ENCODE measurements at regions not wholly inside any gene's neighbourhood (a gene's known extent, or its start where the extent isn't known, plus 50 kb on each side); places are given as distances from the start of the nearest gene placed in this dataset.
"Not testable (repeated sequence)": the region's sequence is repeated elsewhere in the genome, so short reads cannot be mapped to it uniquely, and the experiment has no call there.

DNA sequence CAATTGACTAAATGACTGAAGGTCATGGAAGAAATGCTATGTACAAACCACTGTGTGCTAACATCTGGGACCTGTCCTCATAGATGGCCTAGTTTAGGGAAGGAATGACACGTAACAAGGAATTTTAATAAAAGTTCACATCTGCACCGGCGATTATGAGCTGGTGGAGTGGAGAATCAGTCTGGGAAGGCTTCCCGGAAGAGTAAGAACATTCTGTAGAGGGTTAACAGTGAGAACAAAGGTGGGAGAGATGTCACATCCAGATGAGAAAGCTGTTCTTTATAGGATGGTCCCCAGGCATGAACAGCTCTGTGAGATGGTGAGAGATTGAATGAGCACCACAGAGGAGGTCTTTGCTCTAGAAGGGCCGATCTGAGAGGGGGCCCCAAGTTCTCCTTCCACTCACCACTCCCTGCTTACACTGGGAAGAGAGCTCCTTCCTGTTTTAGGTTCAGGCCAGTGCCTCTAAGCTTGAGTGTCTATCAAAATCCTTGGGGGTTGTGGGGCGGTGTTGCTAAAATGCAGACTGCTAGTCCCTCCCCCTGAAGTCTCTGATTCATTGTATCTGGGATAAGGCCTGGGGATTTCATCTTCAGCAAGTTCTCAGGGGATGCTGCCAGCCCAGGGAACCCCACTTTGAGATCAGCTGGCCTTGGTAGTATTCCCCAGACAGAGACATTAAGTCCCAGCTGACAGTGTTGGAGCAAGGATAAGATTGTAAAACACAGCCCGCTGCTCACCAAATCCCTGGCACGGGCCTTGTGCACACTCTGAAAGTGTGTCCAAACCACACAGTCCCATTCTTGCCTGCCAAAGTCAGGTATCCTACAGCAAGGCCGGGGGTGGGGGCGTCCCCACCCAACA lies 294.7 kb upstream of the MAF start:
- no peak for TF ChIP-seq POU2F2 (IDR thresholded peaks at IDR 0.05; ENCODE audit: low read depth, low read length)
- TF ChIP-seq SPI1 (IDR thresholded peaks at IDR 0.05; ENCODE audit: low read depth, low read length): no peak
- TF ChIP-seq TAF1 (IDR thresholded peaks at IDR 0.05; ENCODE audit: low read depth, low read length): no peak
- no peak for TF ChIP-seq POLR2A (IDR thresholded peaks at IDR 0.05; ENCODE audit: low read depth, low read length)
- no peak for TF ChIP-seq POLR2AphosphoS5 (IDR thresholded peaks at IDR 0.05; ENCODE audit: low read depth, low read length)
- no peak for TF ChIP-seq PAX5 (IDR thresholded peaks at IDR 0.05; ENCODE audit: insufficient read depth, low read length, severe bottlenecking)
- DNase-seq (ENCODE audit: insufficient read length, low spot score) (no peak), FAIRE-seq (no peak)

DNA sequence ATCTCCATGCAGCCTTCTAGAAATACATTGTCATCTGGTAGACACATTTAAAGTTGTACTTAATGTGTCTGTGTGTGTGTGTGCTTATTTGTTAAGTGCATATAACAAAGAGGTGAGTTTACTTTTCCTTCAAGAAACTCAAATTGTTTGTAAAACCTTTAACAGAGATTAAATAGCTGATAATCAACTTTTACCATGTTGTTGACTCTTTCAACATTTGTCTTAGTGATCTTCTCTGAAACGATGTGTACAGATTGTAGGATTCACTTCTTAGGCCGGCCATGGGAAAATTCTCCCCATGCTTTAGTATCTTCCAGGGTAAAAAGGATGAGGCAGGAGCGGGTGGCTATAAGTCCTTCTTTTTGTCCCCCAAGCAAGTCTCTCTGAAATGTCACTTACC lies 292.9 kb upstream of the MAF start:
- TF ChIP-seq POU2F2 (IDR thresholded peaks at IDR 0.05; ENCODE audit: low read depth, low read length): no peak
- no peak for TF ChIP-seq POLR2A (IDR thresholded peaks at IDR 0.05; ENCODE audit: low read depth, low read length)
- FAIRE-seq (no peak), DNase-seq (ENCODE audit: insufficient read length, low spot score) (no peak)

DNA sequence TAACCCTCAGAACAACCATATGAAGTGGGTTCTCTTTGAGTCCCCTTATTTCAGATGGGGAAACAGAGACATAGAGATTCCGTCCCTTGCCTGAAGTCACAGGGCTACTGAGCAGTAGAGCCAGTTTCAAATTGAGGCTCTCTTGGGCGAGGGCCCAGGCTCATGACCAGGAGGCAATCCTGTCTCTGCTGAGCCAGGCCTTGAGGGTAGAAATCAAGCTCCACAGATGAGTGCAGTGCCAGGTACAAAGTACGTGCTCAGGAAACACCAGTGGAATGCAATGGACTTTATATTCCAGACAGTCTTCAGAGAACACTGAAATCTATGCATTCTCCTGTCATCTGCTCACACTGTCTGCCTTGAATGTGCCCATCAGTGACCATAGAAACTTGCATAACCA lies 291.7 kb upstream of the MAF start:
- DNase-seq (ENCODE audit: insufficient read length, low spot score): no peak
- FAIRE-seq: no peak
- TF ChIP-seq TAF1 (IDR thresholded peaks at IDR 0.05; ENCODE audit: low read depth, low read length) (no peak), POLR2AphosphoS5 (IDR thresholded peaks at IDR 0.05; ENCODE audit: low read depth, low read length) (no peak), POU2F2 (IDR thresholded peaks at IDR 0.05; ENCODE audit: low read depth, low read length) (no peak), POLR2A (IDR thresholded peaks at IDR 0.05; ENCODE audit: low read depth, low read length) (no peak), SPI1 (IDR thresholded peaks at IDR 0.05; ENCODE audit: low read depth, low read length) (no peak), PAX5 (IDR thresholded peaks at IDR 0.05; ENCODE audit: insufficient read depth, low read length, severe bottlenecking) (no peak)

DNA sequence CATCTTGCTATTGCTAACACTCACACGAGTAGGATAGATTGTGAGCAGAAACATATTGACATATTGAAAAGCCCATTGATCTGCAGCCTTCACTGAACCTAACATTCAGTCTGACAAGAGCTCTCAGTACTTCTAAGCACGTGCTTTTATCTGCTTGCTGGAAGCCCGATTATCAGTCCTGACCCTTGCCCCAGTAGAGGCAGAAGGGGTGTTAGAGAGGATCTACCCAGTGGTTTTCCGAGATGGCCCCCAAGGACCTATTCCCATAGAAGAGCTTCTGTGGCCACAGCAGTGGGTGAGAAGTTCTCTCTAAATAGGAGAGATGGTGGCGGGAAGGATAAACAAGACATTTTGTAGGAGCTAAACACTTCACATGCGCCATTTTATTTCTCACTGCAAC lies 290.9 kb upstream of the MAF start:
- TF ChIP-seq PAX5 (IDR thresholded peaks at IDR 0.05; ENCODE audit: insufficient read depth, low read length, severe bottlenecking) (no peak), POLR2AphosphoS5 (IDR thresholded peaks at IDR 0.05; ENCODE audit: low read depth, low read length) (no peak), POU2F2 (IDR thresholded peaks at IDR 0.05; ENCODE audit: low read depth, low read length) (no peak), POLR2A (IDR thresholded peaks at IDR 0.05; ENCODE audit: low read depth, low read length) (no peak), SPI1 (IDR thresholded peaks at IDR 0.05; ENCODE audit: low read depth, low read length) (no peak)
- DNase-seq (ENCODE audit: insufficient read length, low spot score): no peak
- FAIRE-seq: no peak

DNA sequence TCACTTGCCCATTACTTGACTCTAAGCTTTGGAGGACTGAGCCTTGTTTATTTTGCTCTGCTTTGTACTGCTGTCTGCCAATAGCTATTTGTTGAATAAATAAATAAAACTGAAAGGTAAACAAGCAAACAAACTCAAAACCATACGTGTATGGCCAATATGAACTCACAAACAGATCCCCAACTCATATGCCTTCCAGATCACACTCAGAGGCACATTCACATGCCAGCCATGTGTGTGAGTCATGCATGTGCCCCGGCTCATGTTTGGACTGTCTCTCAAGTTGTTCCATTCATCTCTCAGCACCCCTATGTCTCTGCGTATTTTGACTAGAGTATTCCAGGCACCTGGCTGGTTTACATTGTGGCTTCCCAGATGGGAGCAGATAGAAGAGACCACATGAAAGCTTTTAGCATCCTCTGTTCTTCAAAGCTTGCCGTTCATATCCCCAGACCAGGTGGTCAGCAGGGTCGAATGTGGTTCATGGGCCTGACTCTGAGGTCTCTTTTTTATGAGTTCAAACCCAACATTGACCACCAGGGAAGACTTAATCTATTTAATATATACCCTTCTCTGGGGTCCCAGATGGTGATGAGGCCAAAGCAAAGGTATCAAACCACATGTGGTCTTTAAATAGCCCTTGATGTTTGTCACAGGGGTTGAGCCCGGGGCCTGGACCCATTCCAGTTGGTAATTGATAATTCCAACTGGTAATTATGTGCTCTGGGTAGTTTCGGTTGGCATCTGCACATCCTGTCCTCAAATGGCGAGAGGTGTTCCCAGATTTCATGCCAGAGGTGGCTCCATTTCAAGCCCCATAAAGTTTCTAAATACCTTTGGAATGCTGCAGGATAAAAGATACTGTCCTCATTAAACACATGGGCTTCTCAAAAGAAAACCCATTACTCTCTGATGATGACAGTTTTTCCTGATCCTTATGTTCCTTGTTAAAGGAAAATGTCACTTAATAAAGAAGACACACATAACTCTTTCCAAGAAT lies 287.3 kb upstream of the MAF start:
- FAIRE-seq: no peak
- TF ChIP-seq POU2F2 (IDR thresholded peaks at IDR 0.05; ENCODE audit: low read depth, low read length) (no peak), POLR2A (IDR thresholded peaks at IDR 0.05; ENCODE audit: low read depth, low read length) (no peak), PAX5 (IDR thresholded peaks at IDR 0.05; ENCODE audit: insufficient read depth, low read length, severe bottlenecking) (no peak), SPI1 (IDR thresholded peaks at IDR 0.05; ENCODE audit: low read depth, low read length) (no peak), TAF1 (IDR thresholded peaks at IDR 0.05; ENCODE audit: low read depth, low read length) (no peak), POLR2AphosphoS5 (IDR thresholded peaks at IDR 0.05; ENCODE audit: low read depth, low read length) (no peak)
- DNase-seq (ENCODE audit: insufficient read length, low spot score): no peak

DNA sequence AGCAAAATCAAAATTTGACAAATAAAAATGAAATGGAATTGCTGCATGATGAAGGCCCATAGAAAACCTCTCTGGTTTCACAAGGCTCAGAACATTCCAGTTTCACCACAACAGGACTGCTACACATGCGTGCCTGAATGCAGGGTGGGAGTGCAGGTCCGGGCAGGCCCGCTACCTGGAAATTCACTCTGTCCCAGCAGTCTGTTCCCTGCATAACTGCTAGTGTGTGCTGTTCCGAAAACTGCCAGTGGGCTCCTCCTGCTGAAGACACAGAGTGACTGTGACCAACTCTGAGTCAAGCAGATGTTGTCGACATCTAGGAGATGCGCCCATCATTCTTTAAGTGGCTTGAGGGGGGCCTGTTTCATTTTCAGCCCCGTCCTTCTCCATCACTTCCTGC lies 284.8 kb upstream of the MAF start:
- no peak for TF ChIP-seq TAF1 (IDR thresholded peaks at IDR 0.05; ENCODE audit: low read depth, low read length)
- TF ChIP-seq PAX5 (IDR thresholded peaks at IDR 0.05; ENCODE audit: insufficient read depth, low read length, severe bottlenecking): no peak
- no peak for TF ChIP-seq SPI1 (IDR thresholded peaks at IDR 0.05; ENCODE audit: low read depth, low read length)
- no peak for TF ChIP-seq POU2F2 (IDR thresholded peaks at IDR 0.05; ENCODE audit: low read depth, low read length)
- no peak for TF ChIP-seq POLR2AphosphoS5 (IDR thresholded peaks at IDR 0.05; ENCODE audit: low read depth, low read length)
- no peak for FAIRE-seq
- no peak for DNase-seq (ENCODE audit: insufficient read length, low spot score)

DNA sequence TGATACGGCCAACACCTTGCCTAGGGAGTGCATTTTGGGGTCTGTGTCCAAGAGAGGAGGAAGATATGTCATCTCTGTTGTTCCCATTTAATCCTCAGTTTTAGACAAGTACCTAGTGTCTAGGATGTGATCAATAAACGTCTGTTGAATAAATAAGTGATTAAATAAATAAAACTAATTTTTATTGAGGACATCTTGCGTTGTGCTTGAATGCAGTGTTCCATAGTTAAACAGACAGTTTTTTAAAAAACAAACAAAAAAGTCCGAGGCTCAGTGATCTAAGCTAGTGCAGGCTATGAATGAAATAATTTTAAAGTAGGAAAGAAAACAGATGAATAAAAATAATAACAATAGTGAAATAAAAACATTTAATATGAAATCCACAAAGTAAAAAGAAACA lies 283.0 kb upstream of the MAF start:
- TF ChIP-seq PAX5 (IDR thresholded peaks at IDR 0.05; ENCODE audit: insufficient read depth, low read length, severe bottlenecking) (no peak), TAF1 (IDR thresholded peaks at IDR 0.05; ENCODE audit: low read depth, low read length) (no peak), SPI1 (IDR thresholded peaks at IDR 0.05; ENCODE audit: low read depth, low read length) (no peak), POLR2A (IDR thresholded peaks at IDR 0.05; ENCODE audit: low read depth, low read length) (no peak)
- DNase-seq (ENCODE audit: insufficient read length, low spot score) (no peak), FAIRE-seq (no peak)

DNA sequence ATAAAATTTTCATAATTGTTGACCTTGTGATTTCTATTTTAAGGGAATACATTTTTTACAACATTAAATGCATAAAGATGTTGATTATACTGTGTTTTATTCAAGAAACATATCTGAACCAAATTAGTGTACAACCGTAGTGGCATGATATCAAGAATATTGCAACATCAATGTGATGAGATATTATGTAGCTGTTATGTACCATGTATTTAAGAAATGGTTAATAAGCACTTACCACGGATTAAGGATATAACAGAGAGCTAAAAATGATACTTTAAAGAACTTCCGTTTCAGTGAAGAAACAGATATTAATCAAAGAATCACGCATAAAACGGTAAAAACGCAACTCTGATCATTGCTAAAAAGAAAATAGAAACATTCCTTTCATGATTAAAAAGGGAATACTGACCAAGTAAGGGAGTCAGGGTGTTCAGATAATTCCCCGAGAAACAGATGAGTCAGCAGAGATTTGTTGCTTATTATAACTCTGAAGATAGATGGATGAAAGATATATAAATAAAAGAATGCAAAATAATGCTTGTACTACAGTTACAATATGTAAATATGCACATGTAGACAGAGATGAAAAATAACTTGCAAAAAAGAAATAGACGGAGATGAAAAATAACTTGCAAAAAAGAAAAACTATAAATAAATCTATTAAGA lies 281.9 kb upstream of the MAF start:
- FAIRE-seq (no peak), DNase-seq (ENCODE audit: insufficient read length, low spot score) (no peak)
- TF ChIP-seq SPI1 (IDR thresholded peaks at IDR 0.05; ENCODE audit: low read depth, low read length) (no peak), TAF1 (IDR thresholded peaks at IDR 0.05; ENCODE audit: low read depth, low read length) (no peak), POU2F2 (IDR thresholded peaks at IDR 0.05; ENCODE audit: low read depth, low read length) (no peak), POLR2A (IDR thresholded peaks at IDR 0.05; ENCODE audit: low read depth, low read length) (no peak), PAX5 (IDR thresholded peaks at IDR 0.05; ENCODE audit: insufficient read depth, low read length, severe bottlenecking) (no peak), POLR2AphosphoS5 (IDR thresholded peaks at IDR 0.05; ENCODE audit: low read depth, low read length) (no peak)

DNA sequence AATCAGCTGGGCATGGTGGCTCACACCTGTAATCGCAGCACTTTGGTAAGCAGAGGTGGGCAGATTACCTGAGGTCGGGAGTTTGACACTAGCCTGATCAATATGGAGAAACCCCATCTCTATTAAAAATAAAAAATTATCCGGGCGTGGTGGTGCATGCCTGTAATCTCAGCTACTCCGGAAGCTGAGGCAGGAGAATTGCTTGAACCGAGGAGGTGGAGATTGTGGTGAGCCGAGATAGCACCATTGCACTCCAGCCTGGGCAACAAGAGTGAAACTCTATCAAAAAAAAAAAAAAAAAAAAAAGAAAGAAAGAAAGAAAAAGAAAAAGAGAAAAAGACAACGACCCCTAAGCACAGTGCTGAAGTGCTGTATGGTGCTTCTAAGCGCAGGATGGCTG lies 280.6 kb upstream of the MAF start:
- not testable (repeated sequence) for FAIRE-seq; DNase-seq (ENCODE audit: insufficient read length, low spot score)
